Thyroid gland (tissue), 4 donors: ENCODE measurements at regions not wholly inside any gene's neighbourhood (a gene's known extent, or its start where the extent isn't known, plus 50 kb on each side); places are given as distances from the start of the nearest gene placed in this dataset.
"Not testable (repeated sequence)": the region's sequence is repeated elsewhere in the genome, so short reads cannot be mapped to it uniquely, and the experiment has no call there.

Source experiments
- DNase-seq, 2 donors: peaks; one replicate each; pipeline ENCODE4 v3.0.0-alpha.2; 2019
- H3K27ac ChIP-seq, 3 donors: fragments of 200-600 bp; sonication (generic); 1 replicate in 2 of 3; 2 replicates in 1 of 3; pipeline ENCODE4 v1.5.1; 2016 to 2019; ENCODE audit warnings: mild to moderate bottlenecking in 1 of 3, moderate library complexity in 1 of 3
- H3K27me3 ChIP-seq: fragments of 200-600 bp; sonication (generic); one replicate; pipeline ENCODE4 v1.5.1; 2019
- H3K36me3 ChIP-seq, 2 donors: fragments of 200-600 bp; sonication (generic); one replicate each; pipeline ENCODE4 v1.5.1; 2016 to 2019
- H3K4me1 ChIP-seq, 2 donors: fragments of 200-600 bp; sonication (generic); one replicate each; pipeline ENCODE4 v1.5.1; 2017 to 2019
- H3K4me3 ChIP-seq, 3 donors: fragments of 200-600 bp; sonication (generic); replicated peaks in 1 of 3; 1 replicate in 2 of 3; 2 replicates in 1 of 3; pipeline ENCODE4 v1.5.1; 2016; ENCODE audit warnings: mild to moderate bottlenecking in 1 of 3
- H3K9me3 ChIP-seq: fragments of 200-600 bp; sonication (generic); one replicate; pipeline ENCODE4 v1.5.1; 2017
- WGBS, 2 donors: methylation state at CpG; one replicate each; pipeline ENCODE4 v1.1.5; 2017; 5-methylcytosine and 5-hydroxymethylcytosine counted together
- intact Hi-C: fragments of 100-400 bp; cut with DNase I; formaldehyde crosslinking; loops from one replicate; pipeline ENCODE4 v1.15.1; 2023

GRCh38 chr21:5051303-5052018 is 5469.9 kb upstream of the TPTE start:
- intact Hi-C loops, H3K27me3 ChIP-seq, H3K36me3 ChIP-seq, H3K9me3 ChIP-seq, H3K4me3 ChIP-seq, DNase-seq, H3K27ac ChIP-seq, H3K4me1 ChIP-seq: not testable (repeated sequence)
- WGBS, 2 donors = 97% methylated on average over 5 of the region's 5 CpGs; no CpG with 5 or more reads in 1 of the 2 donors

GRCh38 chr21:5055027-5055754 is 5466.2 kb upstream of the TPTE start:
- H3K36me3 ChIP-seq, H3K4me1 ChIP-seq, H3K4me3 ChIP-seq, H3K27ac ChIP-seq, H3K27me3 ChIP-seq, DNase-seq, intact Hi-C loops, H3K9me3 ChIP-seq: not testable (repeated sequence)
- no CpG with 5 or more reads among the region's 13 CpGs for WGBS, 2 donors

- H3K9me3 ChIP-seq, H3K27me3 ChIP-seq, H3K4me3 ChIP-seq, H3K27ac ChIP-seq, H3K4me1 ChIP-seq, DNase-seq, H3K36me3 ChIP-seq, intact Hi-C loops: not testable (repeated sequence)
- no CpG with 5 or more reads among the region's 33 CpGs for WGBS, 2 donors
These were observed 5465.1 kb upstream of the TPTE start for GRCh38 chr21:5055996-5056962.

- H3K27me3 ChIP-seq, H3K9me3 ChIP-seq, intact Hi-C loops, H3K4me1 ChIP-seq, H3K4me3 ChIP-seq, DNase-seq, H3K36me3 ChIP-seq, H3K27ac ChIP-seq: not testable (repeated sequence)
- no CpG with 5 or more reads among the region's 24 CpGs for WGBS, 2 donors
These were observed 5464.3 kb upstream of the TPTE start for GRCh38 chr21:5057077-5057476.

GRCh38 chr21:5060364-5061083 is 5460.9 kb upstream of the TPTE start:
- intact Hi-C loops, DNase-seq, H3K27me3 ChIP-seq, H3K27ac ChIP-seq, H3K4me1 ChIP-seq, H3K4me3 ChIP-seq, H3K9me3 ChIP-seq, H3K36me3 ChIP-seq: not testable (repeated sequence)
- no CpG with 5 or more reads among the region's 30 CpGs for WGBS, 2 donors

GRCh38 chr21:5064581-5065142 is 5456.7 kb upstream of the TPTE start:
- H3K27me3 ChIP-seq, H3K4me3 ChIP-seq, intact Hi-C loops, H3K4me1 ChIP-seq, H3K27ac ChIP-seq, H3K9me3 ChIP-seq, H3K36me3 ChIP-seq: not testable (repeated sequence)
- DNase-seq = peak in 1 of 2 donors; percentile 5
- no CpG with 5 or more reads among the region's 25 CpGs for WGBS, 2 donors

- peak in 1 of 2 donors; percentile 37 for DNase-seq
- WGBS, 2 donors = 92% methylated on average over 10 of the region's 26 CpGs; no CpG with 5 or more reads in 1 of the 2 donors
These were observed 5455.9 kb upstream of the TPTE start for GRCh38 chr21:5065240-5066211.

GRCh38 chr21:5066682-5067251 is 5454.6 kb upstream of the TPTE start:
- H3K27me3 ChIP-seq, intact Hi-C loops, H3K4me3 ChIP-seq, H3K36me3 ChIP-seq, DNase-seq, H3K9me3 ChIP-seq, H3K4me1 ChIP-seq, H3K27ac ChIP-seq: not testable (repeated sequence)
- 62% methylated on average over 3 of the region's 12 CpGs; no CpG with 5 or more reads in 1 of the 2 donors for whole genome bisulfite sequencing, 2 donors

More at GRCh38 chr21:5065240-5066211, 5455.9 kb upstream of the TPTE start:
- H3K4me3 ChIP-seq, H3K27me3 ChIP-seq, H3K27ac ChIP-seq, H3K9me3 ChIP-seq, H3K4me1 ChIP-seq, intact Hi-C loops, H3K36me3 ChIP-seq: not testable (repeated sequence)

GRCh38 chr21:5067326-5068048 is 5453.9 kb upstream of the TPTE start:
- no CpG with 5 or more reads among the region's 15 CpGs for WGBS, 2 donors
- intact Hi-C loops, H3K27me3 ChIP-seq, DNase-seq, H3K36me3 ChIP-seq, H3K27ac ChIP-seq, H3K9me3 ChIP-seq, H3K4me3 ChIP-seq, H3K4me1 ChIP-seq: not testable (repeated sequence)

- DNase-seq, H3K36me3 ChIP-seq, intact Hi-C loops, H3K4me1 ChIP-seq, H3K27ac ChIP-seq, H3K9me3 ChIP-seq, H3K4me3 ChIP-seq, H3K27me3 ChIP-seq: not testable (repeated sequence)
- WGBS, 2 donors = no CpG with 5 or more reads among the region's 5 CpGs
These were observed 5452.7 kb upstream of the TPTE start for GRCh38 chr21:5068649-5069048.
